ENCODE measurements at regions not wholly inside any gene's neighbourhood (a gene's known extent, or its start where the extent isn't known, plus 50 kb on each side); places are given as distances from the start of the nearest gene placed in this dataset.

GRCh38 chrX:139058831-139059495, 347.4 kb upstream of the FGF13 start:
- H3K4me1 ChIP-seq (ENCODE audit: control insufficient read depth, insufficient read depth, low read length, poor library complexity, severe bottlenecking) = no peaks in the 10 kb centered on the region
- Mint-ChIP-seq H3K4me1 (no peaks in the 10 kb centered on the region), H3K27me3 (no peaks in the 10 kb centered on the region), H3K4me3 (no peak overlapping the region), H3K9me3 (peaks cover 0 to 6% (median 2%) of the 10 kb centered on the region in 7 donors), H3K36me3 (no peaks in the 10 kb centered on the region), H3K27ac (no peak overlapping the region)
- H3K4me3 ChIP-seq (ENCODE audit: low read depth, low read length) = no peak overlapping the region
- DNase-seq (no peak), ATAC-seq (ENCODE audit: low read depth in 2 of 2) (no peak)
- H3K36me3 ChIP-seq (ENCODE audit: control insufficient read depth, insufficient read depth, low read length) = no peaks in the 10 kb centered on the region
- H3K9me3 ChIP-seq (ENCODE audit: control insufficient read depth in 2 of 2, low read length in 2 of 2) = no peaks in the 10 kb centered on the region
- no peaks in the 10 kb centered on the region for H3K27me3 ChIP-seq (ENCODE audit: control insufficient read depth, insufficient read depth, low read length)
- no peak overlapping the region for H3K27ac ChIP-seq (ENCODE audit: insufficient read depth, low read length, poor library complexity, severe bottlenecking)

- no peak for DNase-seq
- no peak for ATAC-seq (ENCODE audit: low read depth in 2 of 2)
- Histone ChIP-seq H3K27ac (ENCODE audit: insufficient read depth, low read length, poor library complexity, severe bottlenecking) (no peak overlapping the region), H3K9me3 (ENCODE audit: control insufficient read depth in 2 of 2, low read length in 2 of 2) (no peaks in the 10 kb centered on the region), H3K36me3 (ENCODE audit: control insufficient read depth, insufficient read depth, low read length) (no peaks in the 10 kb centered on the region), H3K27me3 (ENCODE audit: control insufficient read depth, insufficient read depth, low read length) (no peaks in the 10 kb centered on the region), H3K4me1 (ENCODE audit: control insufficient read depth, insufficient read depth, low read length, poor library complexity, severe bottlenecking) (no peaks in the 10 kb centered on the region), H3K4me3 (ENCODE audit: low read depth, low read length) (no peak overlapping the region)
- Mint-ChIP-seq H3K4me1 (no peaks in the 10 kb centered on the region), H3K9me3 (peaks cover 1 to 9% (median 4%) of the 10 kb centered on the region in 7 donors), H3K4me3 (no peak overlapping the region), H3K27me3 (no peaks in the 10 kb centered on the region), H3K27ac (no peak overlapping the region), H3K36me3 (no peaks in the 10 kb centered on the region)
Measured at GRCh38 chrX:139052461-139052860, 340.9 kb upstream of the FGF13 start.

GRCh38 chrX:139049465-139049864, 337.9 kb upstream of the FGF13 start:
- Mint-ChIP-seq H3K4me3 (no peak overlapping the region), H3K27me3 (no peaks in the 10 kb centered on the region), H3K27ac (no peak overlapping the region), H3K9me3 (peaks cover 0 to 5% (median 3%) of the 10 kb centered on the region in 7 donors), H3K36me3 (no peaks in the 10 kb centered on the region), H3K4me1 (no peaks in the 10 kb centered on the region)
- DNase-seq (no peak), ATAC-seq (ENCODE audit: low read depth in 2 of 2) (no peak)
- Histone ChIP-seq H3K27me3 (ENCODE audit: control insufficient read depth, insufficient read depth, low read length) (no peaks in the 10 kb centered on the region), H3K4me3 (ENCODE audit: low read depth, low read length) (no peak overlapping the region), H3K4me1 (ENCODE audit: control insufficient read depth, insufficient read depth, low read length, poor library complexity, severe bottlenecking) (no peaks in the 10 kb centered on the region), H3K9me3 (ENCODE audit: control insufficient read depth in 2 of 2, low read length in 2 of 2) (no peaks in the 10 kb centered on the region), H3K36me3 (ENCODE audit: control insufficient read depth, insufficient read depth, low read length) (no peaks in the 10 kb centered on the region), H3K27ac (ENCODE audit: insufficient read depth, low read length, poor library complexity, severe bottlenecking) (no peak overlapping the region)

DNA sequence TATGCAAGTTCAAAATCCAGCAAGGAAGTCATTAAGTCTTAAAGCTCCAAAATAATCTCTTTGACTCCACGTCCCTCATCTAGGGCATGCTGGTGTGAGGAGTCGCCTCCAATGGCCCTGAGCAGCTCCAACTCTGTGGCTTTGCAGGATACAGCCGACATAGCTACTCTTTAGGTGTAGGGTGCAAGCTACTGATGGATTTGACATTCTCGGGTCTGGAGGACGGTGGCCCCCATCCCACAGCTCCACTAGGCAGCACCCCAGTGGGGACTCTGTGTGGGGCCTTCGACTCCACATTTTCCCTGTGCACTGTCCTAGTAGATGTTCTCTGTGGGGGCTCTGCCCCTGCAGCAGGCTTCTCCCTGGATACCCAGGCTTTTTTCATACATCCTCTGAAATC, 333.2 kb upstream of the FGF13 start:
- H3K4me3 ChIP-seq (ENCODE audit: low read depth, low read length) = no peak overlapping the region
- H3K4me1 ChIP-seq (ENCODE audit: control insufficient read depth, insufficient read depth, low read length, poor library complexity, severe bottlenecking) = no peaks in the 10 kb centered on the region
- no peaks in the 10 kb centered on the region for H3K27me3 Mint-ChIP-seq
- H3K27ac ChIP-seq (ENCODE audit: insufficient read depth, low read length, poor library complexity, severe bottlenecking) = no peak overlapping the region
- H3K36me3 Mint-ChIP-seq = no peaks in the 10 kb centered on the region
- H3K27ac Mint-ChIP-seq = no peak overlapping the region
- H3K4me3 Mint-ChIP-seq = no peak overlapping the region
- H3K27me3 ChIP-seq (ENCODE audit: control insufficient read depth, insufficient read depth, low read length) = no peaks in the 10 kb centered on the region
- peaks cover 0 to 5% (median 1%) of the 10 kb centered on the region in 7 donors for H3K9me3 Mint-ChIP-seq
- no peaks in the 10 kb centered on the region for H3K4me1 Mint-ChIP-seq
- H3K9me3 ChIP-seq (ENCODE audit: control insufficient read depth in 2 of 2, low read length in 2 of 2) = no peaks in the 10 kb centered on the region
- H3K36me3 ChIP-seq (ENCODE audit: control insufficient read depth, insufficient read depth, low read length) = no peaks in the 10 kb centered on the region
- ATAC-seq (ENCODE audit: low read depth in 2 of 2) (no peak), DNase-seq (no peak)

DNA sequence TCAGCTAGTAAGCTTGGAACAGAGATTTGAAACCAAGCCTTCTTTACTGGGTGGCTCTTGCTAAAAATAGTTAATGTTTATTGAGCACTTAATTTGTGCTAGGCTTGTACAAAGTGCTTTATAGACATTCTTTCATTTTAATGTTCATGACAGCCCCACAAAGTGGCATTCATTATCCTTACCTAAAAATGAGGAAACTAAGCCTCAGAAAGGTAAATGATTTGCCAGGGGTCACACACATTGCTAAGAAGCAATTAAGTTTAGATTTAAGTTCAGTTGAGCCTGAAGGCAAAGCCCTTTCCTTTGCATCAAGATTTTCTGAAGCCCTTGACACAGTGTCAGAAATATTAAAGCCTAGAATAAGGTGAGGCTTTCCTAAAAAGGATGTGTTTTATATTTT, 327.5 kb upstream of the FGF13 start:
- ATAC-seq (ENCODE audit: low read depth in 2 of 2) = no peak
- no peak for DNase-seq
- H3K9me3 ChIP-seq (ENCODE audit: control insufficient read depth in 2 of 2, low read length in 2 of 2) = no peaks in the 10 kb centered on the region
- H3K27ac Mint-ChIP-seq = no peak overlapping the region
- H3K4me3 ChIP-seq (ENCODE audit: low read depth, low read length) = no peak overlapping the region
- no peaks in the 10 kb centered on the region for H3K27me3 ChIP-seq (ENCODE audit: control insufficient read depth, insufficient read depth, low read length)
- no peaks in the 10 kb centered on the region for H3K36me3 Mint-ChIP-seq
- no peak overlapping the region for H3K4me3 Mint-ChIP-seq
- H3K36me3 ChIP-seq (ENCODE audit: control insufficient read depth, insufficient read depth, low read length) = no peaks in the 10 kb centered on the region
- H3K27me3 Mint-ChIP-seq = no peaks in the 10 kb centered on the region
- no peaks in the 10 kb centered on the region for H3K4me1 Mint-ChIP-seq
- no peaks in the 10 kb centered on the region for H3K4me1 ChIP-seq (ENCODE audit: control insufficient read depth, insufficient read depth, low read length, poor library complexity, severe bottlenecking)
- H3K9me3 Mint-ChIP-seq = peaks cover 0 to 8% (median 3%) of the 10 kb centered on the region in 7 donors
- H3K27ac ChIP-seq (ENCODE audit: insufficient read depth, low read length, poor library complexity, severe bottlenecking) = no peak overlapping the region

GRCh38 chrX:139026811-139027210, 315.3 kb upstream of the FGF13 start:
- Mint-ChIP-seq H3K27ac (no peak overlapping the region), H3K4me3 (no peak overlapping the region), H3K27me3 (no peaks in the 10 kb centered on the region), H3K9me3 (no peaks in the 10 kb centered on the region), H3K36me3 (no peaks in the 10 kb centered on the region), H3K4me1 (no peaks in the 10 kb centered on the region)
- ATAC-seq (ENCODE audit: low read depth in 2 of 2) (no peak), DNase-seq (no peak)
- H3K27me3 ChIP-seq (ENCODE audit: control insufficient read depth, insufficient read depth, low read length) = no peaks in the 10 kb centered on the region
- no peak overlapping the region for H3K27ac ChIP-seq (ENCODE audit: insufficient read depth, low read length, poor library complexity, severe bottlenecking)
- H3K4me1 ChIP-seq (ENCODE audit: control insufficient read depth, insufficient read depth, low read length, poor library complexity, severe bottlenecking) = no peaks in the 10 kb centered on the region
- no peaks in the 10 kb centered on the region for H3K36me3 ChIP-seq (ENCODE audit: control insufficient read depth, insufficient read depth, low read length)
- no peaks in the 10 kb centered on the region for H3K9me3 ChIP-seq (ENCODE audit: control insufficient read depth in 2 of 2, low read length in 2 of 2)
- no peak overlapping the region for H3K4me3 ChIP-seq (ENCODE audit: low read depth, low read length)

DNA sequence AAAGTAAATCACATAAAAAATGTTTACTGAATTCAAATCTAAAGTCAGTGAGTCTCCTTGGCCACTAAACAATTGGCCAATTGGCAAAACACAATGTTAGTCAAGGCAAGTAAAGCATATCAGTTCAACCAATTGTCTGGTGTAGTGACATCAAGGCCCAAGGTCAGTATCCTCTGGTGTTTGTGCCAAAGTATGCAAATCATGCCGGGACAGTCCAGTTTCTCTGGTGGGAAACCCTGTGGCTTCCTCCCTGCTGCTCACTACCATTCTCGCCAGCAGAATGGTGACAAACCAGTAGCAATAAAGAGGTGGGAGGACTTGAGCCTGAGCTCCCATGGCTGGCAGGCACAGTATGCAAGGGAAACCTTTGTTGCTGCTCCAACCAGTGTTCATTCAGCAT, 314.9 kb upstream of the FGF13 start:
- no peaks in the 10 kb centered on the region for H3K27me3 ChIP-seq (ENCODE audit: control insufficient read depth, insufficient read depth, low read length)
- H3K27ac ChIP-seq (ENCODE audit: insufficient read depth, low read length, poor library complexity, severe bottlenecking) = no peak overlapping the region
- no peak overlapping the region for H3K4me3 ChIP-seq (ENCODE audit: low read depth, low read length)
- Mint-ChIP-seq H3K36me3 (no peaks in the 10 kb centered on the region), H3K27ac (no peak overlapping the region), H3K4me1 (no peaks in the 10 kb centered on the region), H3K4me3 (no peak overlapping the region), H3K9me3 (no peaks in the 10 kb centered on the region), H3K27me3 (no peaks in the 10 kb centered on the region)
- ATAC-seq (ENCODE audit: low read depth in 2 of 2) = no peak
- H3K36me3 ChIP-seq (ENCODE audit: control insufficient read depth, insufficient read depth, low read length) = no peaks in the 10 kb centered on the region
- no peaks in the 10 kb centered on the region for H3K9me3 ChIP-seq (ENCODE audit: control insufficient read depth in 2 of 2, low read length in 2 of 2)
- no peaks in the 10 kb centered on the region for H3K4me1 ChIP-seq (ENCODE audit: control insufficient read depth, insufficient read depth, low read length, poor library complexity, severe bottlenecking)
- no peak for DNase-seq

DNA sequence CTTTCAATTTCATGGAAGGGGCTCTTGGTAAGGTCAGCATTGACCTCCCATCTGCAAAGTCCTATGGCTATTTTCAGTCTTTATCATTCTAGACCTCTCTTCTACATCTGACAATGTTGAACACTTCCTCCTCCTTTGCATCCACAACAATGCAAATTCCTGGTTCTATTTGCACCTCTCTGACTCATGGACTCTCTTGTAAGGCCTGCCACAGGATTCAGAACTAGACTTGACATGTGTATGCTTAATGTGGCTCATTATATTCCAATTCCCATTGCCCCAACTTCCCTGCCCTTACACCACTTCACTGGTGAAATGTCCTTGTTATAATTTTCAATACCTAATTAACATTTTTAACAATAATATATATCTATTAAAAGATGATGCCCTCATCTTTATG, 314.3 kb upstream of the FGF13 start:
- Histone ChIP-seq H3K4me3 (ENCODE audit: low read depth, low read length) (no peak overlapping the region), H3K36me3 (ENCODE audit: control insufficient read depth, insufficient read depth, low read length) (no peaks in the 10 kb centered on the region), H3K27ac (ENCODE audit: insufficient read depth, low read length, poor library complexity, severe bottlenecking) (no peak overlapping the region), H3K4me1 (ENCODE audit: control insufficient read depth, insufficient read depth, low read length, poor library complexity, severe bottlenecking) (no peaks in the 10 kb centered on the region), H3K9me3 (ENCODE audit: control insufficient read depth in 2 of 2, low read length in 2 of 2) (no peaks in the 10 kb centered on the region), H3K27me3 (ENCODE audit: control insufficient read depth, insufficient read depth, low read length) (no peaks in the 10 kb centered on the region)
- DNase-seq (no peak), ATAC-seq (ENCODE audit: low read depth in 2 of 2) (no peak)
- Mint-ChIP-seq H3K27ac (no peak overlapping the region), H3K4me3 (no peak overlapping the region), H3K36me3 (no peaks in the 10 kb centered on the region), H3K4me1 (no peaks in the 10 kb centered on the region), H3K9me3 (no peaks in the 10 kb centered on the region), H3K27me3 (no peaks in the 10 kb centered on the region)

Data from CD4-positive, CD25-positive, alpha-beta regulatory T cell (primary cell).